Chondrocyte (in vitro differentiated cells): ENCODE measurements at regions not wholly inside any gene's neighbourhood (a gene's known extent, or its start where the extent isn't known, plus 50 kb on each side); places are given as distances from the start of the nearest gene placed in this dataset.

ENCODE experiments used
- DNase-seq: peaks from one replicate; pipeline ENCODE4 v3.0.0; 2021; ENCODE audit warnings: mixed read lengths, low spot score
- H3K27ac Mint-ChIP-seq: one replicate; pipeline ENCODE4 v1.8.0; 2021; ENCODE audit warnings: mild to moderate bottlenecking, moderate library complexity, mixed read lengths; ENCODE audit not compliant: unreplicated experiment
- H3K27me3 Mint-ChIP-seq: 2 replicates; pipeline ENCODE4 v1.8.0; 2021; ENCODE audit warnings: low read depth, mixed read lengths
- H3K36me3 Mint-ChIP-seq: 2 replicates; pipeline ENCODE4 v1.8.0; 2021; ENCODE audit warnings: low read depth, mixed read lengths
- H3K4me1 Mint-ChIP-seq: 2 replicates; pipeline ENCODE4 v1.8.0; 2021; ENCODE audit warnings: low read depth, mild to moderate bottlenecking, mixed read lengths
- H3K4me3 Mint-ChIP-seq: one replicate; pipeline ENCODE4 v1.8.0; 2021; ENCODE audit warnings: mild to moderate bottlenecking, moderate library complexity, mixed read lengths; ENCODE audit not compliant: unreplicated experiment
- H3K9me3 Mint-ChIP-seq: 2 replicates; pipeline ENCODE4 v1.8.0; 2021; ENCODE audit warnings: low read depth, mixed read lengths
- CTCF ChIP-seq: fragments of 200-600 bp; sonication (generic); IDR thresholded peaks from 2 replicates; pipeline ENCODE4 v1.5.0; 2021; ENCODE audit warnings: antibody characterized with exemption, mild to moderate bottlenecking, moderate library complexity

DNA sequence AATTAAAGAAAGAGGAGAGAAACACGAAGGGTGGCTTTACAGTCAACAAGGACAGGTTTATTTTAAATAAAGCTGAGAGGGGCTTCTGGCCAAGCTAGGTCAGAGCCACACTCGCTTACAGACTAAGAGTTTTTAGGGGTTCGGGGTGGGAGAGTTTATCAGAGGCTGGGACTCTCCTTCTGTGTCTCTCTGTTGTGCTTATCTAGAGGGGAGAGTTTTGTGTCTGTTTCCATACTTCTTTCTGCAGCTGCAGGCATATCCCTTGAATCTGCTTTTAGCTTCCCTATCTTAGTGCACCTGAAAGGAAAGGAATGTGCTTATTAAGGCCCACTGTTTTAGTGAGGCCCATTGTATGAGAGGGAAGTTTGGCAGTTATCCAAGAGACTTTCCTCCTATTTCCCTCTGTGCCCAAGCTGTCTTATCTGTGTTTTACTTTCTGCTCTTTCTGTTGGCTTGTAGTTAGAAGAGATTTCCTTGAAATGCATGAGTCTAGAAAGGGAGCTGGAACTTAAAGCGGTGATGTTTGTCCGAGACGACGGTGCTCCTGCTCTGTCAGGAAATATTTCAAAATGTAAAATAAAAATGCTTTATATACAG is 275.3 kb downstream of the KCTD12 start:
- Mint-ChIP-seq H3K36me3 (no peaks in the 10 kb centered on the region), H3K4me1 (no peaks in the 10 kb centered on the region), H3K27me3 (no peaks in the 10 kb centered on the region), H3K27ac (no peak overlapping the region), H3K9me3 (peaks cover 6% of the 10 kb centered on the region), H3K4me3 (no peak overlapping the region)
- no peak for DNase-seq
- no peak for TF ChIP-seq CTCF

DNA sequence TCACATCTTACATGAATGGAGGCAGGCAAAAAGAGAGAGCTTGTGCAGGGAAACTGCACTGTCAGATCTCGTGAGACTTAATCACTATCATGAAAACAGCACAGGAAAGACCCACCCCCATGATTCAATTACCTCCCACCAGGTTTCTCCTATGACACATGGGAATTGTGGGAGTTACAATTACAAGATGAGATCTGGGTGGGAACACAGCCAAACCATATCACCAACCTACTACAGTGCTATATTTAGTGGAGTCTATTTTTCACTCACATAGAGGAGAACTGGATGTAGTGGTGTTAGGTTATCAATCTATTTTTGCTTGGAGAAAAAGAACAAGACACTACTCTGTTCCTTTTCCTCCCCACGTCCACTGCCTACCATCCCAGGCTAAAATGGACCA is 276.6 kb downstream of the KCTD12 start:
- TF ChIP-seq CTCF, result no peak
- no peak overlapping the region for H3K4me3 Mint-ChIP-seq
- H3K36me3 Mint-ChIP-seq, result no peaks in the 10 kb centered on the region
- H3K4me1 Mint-ChIP-seq, result no peaks in the 10 kb centered on the region
- no peaks in the 10 kb centered on the region for H3K27me3 Mint-ChIP-seq
- H3K27ac Mint-ChIP-seq, result no peak overlapping the region
- no peak for DNase-seq
- peaks cover 9% of the 10 kb centered on the region for H3K9me3 Mint-ChIP-seq

GRCh38 chr13:76607866-76608265 is 278.3 kb downstream of the KCTD12 start:
- DNase-seq, result no peak
- Mint-ChIP-seq H3K4me1 (no peaks in the 10 kb centered on the region), H3K9me3 (peaks cover 11% of the 10 kb centered on the region), H3K36me3 (no peaks in the 10 kb centered on the region), H3K27me3 (no peaks in the 10 kb centered on the region), H3K27ac (no peak overlapping the region), H3K4me3 (no peak overlapping the region)
- TF ChIP-seq CTCF, result no peak

- H3K27me3 Mint-ChIP-seq, result peaks cover 2% of the 10 kb centered on the region
- no peak overlapping the region for H3K4me3 Mint-ChIP-seq
- no peaks in the 10 kb centered on the region for H3K36me3 Mint-ChIP-seq
- H3K27ac Mint-ChIP-seq, result no peak overlapping the region
- H3K4me1 Mint-ChIP-seq, result no peaks in the 10 kb centered on the region
- H3K9me3 Mint-ChIP-seq, result peaks cover 5% of the 10 kb centered on the region
- TF ChIP-seq CTCF, result no peak
- DNase-seq, result no peak
Observed at GRCh38 chr13:76600081-76600480, 286.1 kb downstream of the KCTD12 start.

DNA sequence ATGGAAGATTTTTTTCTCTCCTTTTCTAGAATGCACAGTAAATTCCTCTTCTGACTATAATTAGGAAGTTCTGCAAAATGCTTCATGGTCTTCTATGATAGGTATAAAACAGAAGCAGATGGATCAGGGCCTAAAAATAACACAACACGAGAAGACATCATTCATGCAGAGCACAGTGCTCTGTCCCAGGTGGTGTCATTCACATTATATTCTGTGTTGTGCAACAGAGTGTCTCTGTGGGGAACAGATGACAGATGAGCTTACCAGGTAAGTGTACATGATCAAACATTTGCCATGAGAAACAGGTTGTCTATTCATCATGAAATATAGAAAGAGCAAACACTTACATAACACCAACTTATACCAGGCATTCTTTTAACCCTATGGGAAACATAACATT is 288.3 kb downstream of the KCTD12 start:
- no peak overlapping the region for H3K4me3 Mint-ChIP-seq
- no peaks in the 10 kb centered on the region for H3K36me3 Mint-ChIP-seq
- H3K27ac Mint-ChIP-seq, result no peak overlapping the region
- peaks cover 9% of the 10 kb centered on the region for H3K9me3 Mint-ChIP-seq
- peaks cover 2% of the 10 kb centered on the region for H3K27me3 Mint-ChIP-seq
- TF ChIP-seq CTCF, result no peak
- no peak for DNase-seq
- no peaks in the 10 kb centered on the region for H3K4me1 Mint-ChIP-seq
